GM10266 (cell line): ENCODE measurements at regions not wholly inside any gene's neighbourhood (a gene's known extent, or its start where the extent isn't known, plus 50 kb on each side); places are given as distances from the start of the nearest gene placed in this dataset.

Experiments used
- DNase-seq: peaks from one replicate; pipeline ENCODE4 v3.0.0; 2012; ENCODE audit errors: extremely low spot score
- TF ChIP-seq, protein P1 (sequence below): IDR thresholded peaks from 2 replicates; pipeline ENCODE4 v1.5.1; 2012; ENCODE audit warnings: mild to moderate bottlenecking, low read depth; ENCODE audit not compliant: control insufficient read depth, insufficient read depth; ENCODE audit errors: missing control alignments

DNA sequence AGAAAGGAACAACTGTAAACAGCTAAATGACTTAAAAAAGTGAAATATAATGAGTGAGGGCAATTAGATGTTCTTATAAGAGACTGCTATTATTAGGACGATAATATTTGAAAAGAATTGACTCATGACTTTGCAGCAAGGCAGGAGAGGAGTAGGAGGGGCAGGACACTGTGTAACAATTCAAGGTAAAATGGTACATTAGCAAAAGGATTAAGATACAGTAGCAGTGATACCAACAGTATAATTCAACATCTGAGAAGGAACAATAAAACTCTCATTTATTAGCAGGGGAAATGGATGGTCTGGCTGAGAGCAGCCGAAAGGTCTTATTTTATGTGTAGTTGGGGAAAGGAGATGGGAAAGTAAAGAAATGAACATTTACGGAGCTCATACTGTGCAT lies 315.5 kb upstream of the BOD1L1 start:
- TF ChIP-seq, protein P1, sequence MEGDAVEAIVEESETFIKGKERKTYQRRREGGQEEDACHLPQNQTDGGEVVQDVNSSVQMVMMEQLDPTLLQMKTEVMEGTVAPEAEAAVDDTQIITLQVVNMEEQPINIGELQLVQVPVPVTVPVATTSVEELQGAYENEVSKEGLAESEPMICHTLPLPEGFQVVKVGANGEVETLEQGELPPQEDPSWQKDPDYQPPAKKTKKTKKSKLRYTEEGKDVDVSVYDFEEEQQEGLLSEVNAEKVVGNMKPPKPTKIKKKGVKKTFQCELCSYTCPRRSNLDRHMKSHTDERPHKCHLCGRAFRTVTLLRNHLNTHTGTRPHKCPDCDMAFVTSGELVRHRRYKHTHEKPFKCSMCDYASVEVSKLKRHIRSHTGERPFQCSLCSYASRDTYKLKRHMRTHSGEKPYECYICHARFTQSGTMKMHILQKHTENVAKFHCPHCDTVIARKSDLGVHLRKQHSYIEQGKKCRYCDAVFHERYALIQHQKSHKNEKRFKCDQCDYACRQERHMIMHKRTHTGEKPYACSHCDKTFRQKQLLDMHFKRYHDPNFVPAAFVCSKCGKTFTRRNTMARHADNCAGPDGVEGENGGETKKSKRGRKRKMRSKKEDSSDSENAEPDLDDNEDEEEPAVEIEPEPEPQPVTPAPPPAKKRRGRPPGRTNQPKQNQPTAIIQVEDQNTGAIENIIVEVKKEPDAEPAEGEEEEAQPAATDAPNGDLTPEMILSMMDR = no peak
- DNase-seq = no peak

DNA sequence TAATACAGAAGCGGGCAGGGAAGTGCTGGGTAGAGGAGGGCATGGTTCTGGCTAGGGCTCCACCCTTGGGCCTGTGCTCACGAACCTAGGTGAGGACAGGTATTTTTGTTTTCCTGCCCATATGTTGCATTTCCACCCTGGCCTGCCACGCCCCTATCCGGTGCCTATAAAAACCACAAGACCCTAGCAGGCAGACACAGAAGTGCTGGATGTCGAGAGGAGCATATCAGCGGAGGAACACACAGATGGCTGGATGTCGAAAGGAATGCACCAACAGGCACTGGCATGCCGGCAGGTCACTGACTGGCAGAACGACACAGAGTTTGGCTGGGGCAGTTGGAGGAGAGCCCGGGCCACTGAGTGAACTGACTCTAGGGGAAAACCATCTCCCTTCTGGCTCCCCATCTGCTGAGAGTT lies 316.6 kb upstream of the BOD1L1 start:
- TF ChIP-seq, protein P1 = no peak
- no peak for DNase-seq

DNA sequence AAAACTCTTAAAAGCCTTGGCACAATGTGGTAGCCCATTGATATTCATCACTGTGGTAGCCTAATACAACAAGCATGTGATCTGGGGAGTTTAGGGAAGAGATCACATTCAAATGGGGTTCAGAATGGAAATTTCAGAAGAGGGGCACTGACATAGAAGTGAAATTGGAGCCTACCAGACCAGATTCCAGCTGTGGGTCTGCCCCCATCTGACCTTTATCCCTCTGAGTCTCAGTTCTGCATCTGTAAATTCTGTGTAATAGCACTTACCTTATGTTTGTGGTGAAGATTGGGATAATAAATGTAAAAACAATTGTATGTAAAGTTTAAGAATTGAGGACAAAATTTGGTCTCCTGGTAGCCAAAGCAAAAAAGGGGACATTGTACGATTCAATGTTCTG lies 320.4 kb upstream of the BOD1L1 start:
- TF ChIP-seq, protein P1 = no peak
- DNase-seq = no peak

DNA sequence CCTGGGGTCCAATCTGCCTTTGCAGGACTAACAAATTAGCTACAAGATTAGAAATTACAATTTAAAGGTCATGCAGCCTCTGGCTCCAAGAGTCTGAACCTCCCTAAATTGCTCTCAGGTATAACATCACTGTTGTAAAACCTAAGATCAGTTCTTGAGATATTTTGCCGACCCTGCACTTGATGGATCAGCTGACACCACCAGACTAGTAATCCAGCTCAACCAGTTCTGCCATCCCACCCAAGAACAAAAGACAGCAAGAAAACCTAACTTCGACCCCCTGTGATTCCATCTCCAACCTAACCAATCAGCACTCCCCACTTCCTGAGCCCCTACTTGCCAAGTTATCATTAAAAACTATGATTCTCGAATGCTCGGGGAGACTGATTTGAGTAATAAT lies 323.0 kb upstream of the BOD1L1 start:
- no peak for DNase-seq
- TF ChIP-seq, protein P1 = no peak

DNA sequence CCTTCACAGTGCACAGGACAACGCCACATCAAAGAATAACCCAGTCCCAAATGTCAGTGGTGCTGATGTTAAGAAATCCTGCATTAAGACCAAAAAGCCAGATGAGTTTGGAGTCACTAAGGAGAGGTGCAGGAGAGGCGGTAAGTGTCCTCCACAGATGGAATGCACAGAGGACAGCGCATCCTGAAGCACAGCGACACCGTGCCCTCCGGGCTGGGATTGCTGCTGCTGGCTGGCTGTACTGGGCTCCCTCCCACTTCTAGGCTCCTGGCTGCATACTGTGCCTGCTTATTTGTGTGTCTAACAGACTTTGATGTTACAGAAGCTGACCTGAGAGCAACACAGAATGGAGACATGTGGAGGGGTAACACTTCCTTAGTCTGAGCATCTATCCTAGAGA lies 325.6 kb upstream of the BOD1L1 start:
- DNase-seq = no peak
- TF ChIP-seq, protein P1 = no peak

DNA sequence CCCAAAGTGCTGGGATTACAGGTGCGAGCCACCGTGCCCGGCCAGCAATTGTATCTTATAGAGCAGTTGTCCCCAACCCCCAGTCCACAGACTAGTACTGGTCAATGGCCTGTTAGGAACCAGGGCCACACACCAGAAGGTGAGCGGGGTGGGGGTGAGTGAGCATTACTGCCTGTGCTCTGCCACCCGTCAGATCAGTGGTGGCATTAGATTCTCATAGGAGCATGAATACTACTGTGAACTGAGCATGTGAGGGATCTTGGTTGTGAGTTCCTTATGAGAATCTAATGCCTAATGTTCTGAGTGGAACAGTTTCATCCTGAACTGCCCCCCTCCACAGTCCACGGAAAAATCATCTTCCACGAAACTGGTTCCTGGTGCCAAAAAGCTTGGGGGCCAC lies 328.0 kb upstream of the BOD1L1 start:
- TF ChIP-seq, protein P1 = no peak
- no peak for DNase-seq

DNA sequence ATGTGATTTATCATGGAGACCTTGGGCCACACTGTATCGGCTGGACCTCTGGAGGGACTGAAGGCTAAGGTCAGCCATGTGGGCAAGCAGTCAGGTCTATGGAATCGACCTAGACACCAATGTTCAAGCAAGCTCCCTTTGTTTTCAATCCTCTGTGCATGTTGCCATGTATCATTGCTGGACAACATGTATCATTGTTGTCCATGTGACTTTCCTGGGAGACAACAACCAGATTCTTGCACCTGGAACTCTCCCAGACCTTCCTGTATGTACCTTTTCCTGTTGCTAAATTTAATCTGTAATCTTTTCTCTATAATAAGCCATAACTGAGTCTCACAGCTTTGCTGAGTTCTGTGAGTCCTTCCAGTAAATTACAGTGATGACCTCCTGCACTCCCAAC lies 329.4 kb upstream of the BOD1L1 start:
- DNase-seq = no peak
- TF ChIP-seq, protein P1 = no peak
